Fibroblast of skin of scalp (primary cell): ENCODE measurements at regions not wholly inside any gene's neighbourhood (a gene's known extent, or its start where the extent isn't known, plus 50 kb on each side); places are given as distances from the start of the nearest gene placed in this dataset.
A peak's percentile ranks its signal among the peaks of the same experiment; 100 is the strongest.

ENCODE experiments used
- DNase-seq: peaks from one replicate; pipeline ENCODE4 v3.0.0-alpha.2; 2013

DNA sequence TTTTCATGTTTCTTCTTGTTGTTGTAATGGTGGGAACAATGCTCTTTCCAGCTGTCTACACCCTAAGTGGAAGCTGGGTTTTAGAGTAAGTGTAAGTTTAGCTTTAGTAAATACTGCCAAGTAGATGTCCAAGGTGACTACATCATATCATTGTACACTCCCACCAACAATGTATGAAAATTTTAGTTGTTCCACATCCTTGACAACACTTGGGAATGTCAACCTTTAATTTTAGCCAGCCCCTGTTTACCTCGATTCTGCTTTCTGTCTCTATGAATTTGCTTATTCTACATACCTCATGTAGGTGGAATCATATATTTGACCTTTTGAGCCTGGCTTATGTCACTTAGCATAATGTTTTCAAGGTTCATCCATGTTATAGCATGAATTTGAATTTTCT is 93.0 kb downstream of the MTPAP start:
- no peak for DNase-seq

- DNase-seq = peak; percentile 53
Observed at GRCh38 chr10:30254926-30255325, 94.2 kb downstream of the MTPAP start.

DNA sequence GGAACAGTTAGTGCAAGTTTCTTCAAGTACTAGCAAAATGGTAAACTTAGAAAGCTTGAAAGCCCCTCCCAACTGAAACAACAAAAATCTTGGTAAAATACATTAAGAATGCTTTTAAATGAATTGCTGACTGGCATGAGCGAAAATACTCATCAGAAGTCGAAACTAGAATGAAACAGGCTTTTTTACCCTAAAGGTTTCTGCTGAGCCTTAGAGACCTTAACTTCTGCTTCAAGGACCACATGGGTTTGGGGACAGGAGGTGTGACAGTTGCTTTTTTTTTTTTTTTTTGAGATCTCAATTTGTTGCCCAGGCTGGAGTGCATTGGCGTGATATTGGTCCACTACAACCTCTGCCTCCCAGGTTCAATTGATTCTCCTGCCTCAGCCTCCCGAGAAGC is 100.3 kb downstream of the MTPAP start:
- no peak for DNase-seq

GRCh38 chr10:30247704-30248103 is 101.4 kb downstream of the MTPAP start:
- DNase-seq = no peak

- no peak for DNase-seq
Observed at GRCh38 chr10:30241422-30242110, 107.5 kb downstream of the MTPAP start.

- no peak for DNase-seq
Observed at GRCh38 chr10:30238836-30239235, 110.2 kb downstream of the MTPAP start.

DNA sequence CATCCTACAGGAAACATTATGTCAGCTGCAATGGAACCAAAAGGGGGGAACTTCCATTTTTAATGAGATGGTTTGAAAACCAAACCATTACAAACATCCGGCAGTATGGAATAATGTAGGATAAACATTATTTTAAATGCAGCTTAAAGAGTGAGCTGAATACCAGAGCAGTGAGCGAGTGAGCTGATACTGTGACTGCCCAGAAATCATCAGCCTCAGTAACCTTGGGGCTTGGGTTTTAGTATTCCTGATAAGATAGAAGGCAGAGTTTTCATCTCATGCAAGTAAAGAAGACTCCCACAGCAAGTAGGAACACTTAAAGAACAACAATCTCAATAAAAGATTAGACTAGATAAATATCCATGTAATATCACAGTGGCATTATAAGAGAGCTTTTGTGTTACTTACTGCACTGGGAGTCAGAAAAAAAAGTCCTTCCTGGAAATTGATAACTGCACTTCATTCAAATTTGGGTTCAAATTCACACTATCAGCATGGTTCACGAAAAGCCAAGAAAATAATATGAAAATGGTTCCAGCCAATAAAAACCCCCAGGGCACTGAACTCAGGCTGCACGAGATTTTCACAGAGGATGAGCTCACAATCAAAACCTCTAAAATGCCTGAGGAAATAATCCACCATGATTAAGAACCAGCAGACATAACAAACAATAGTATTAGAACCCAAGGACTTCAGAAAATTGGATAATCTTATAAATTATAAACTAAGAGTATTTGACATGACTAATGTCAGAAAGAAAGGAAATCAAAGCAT is 115.7 kb downstream of the MTPAP start:
- DNase-seq = peak; percentile 34

GRCh38 chr10:30231709-30232108 is 117.4 kb downstream of the MTPAP start:
- DNase-seq = no peak

GRCh38 chr10:30231071-30231652 is 117.9 kb downstream of the MTPAP start:
- DNase-seq = no peak

- DNase-seq = no peak
Observed at GRCh38 chr10:30229536-30229935, 119.5 kb downstream of the MTPAP start.

- no peak for DNase-seq
Observed at GRCh38 chr10:30228417-30229036, 120.6 kb downstream of the MTPAP start.

- DNase-seq = no peak
Observed at GRCh38 chr10:30227481-30227880, 121.6 kb downstream of the MTPAP start.

- DNase-seq = peak; percentile 61
Observed at GRCh38 chr10:30219971-30220751, 128.9 kb downstream of the MTPAP start.

GRCh38 chr10:30216821-30217220 is 132.3 kb downstream of the MTPAP start:
- DNase-seq = no peak

DNA sequence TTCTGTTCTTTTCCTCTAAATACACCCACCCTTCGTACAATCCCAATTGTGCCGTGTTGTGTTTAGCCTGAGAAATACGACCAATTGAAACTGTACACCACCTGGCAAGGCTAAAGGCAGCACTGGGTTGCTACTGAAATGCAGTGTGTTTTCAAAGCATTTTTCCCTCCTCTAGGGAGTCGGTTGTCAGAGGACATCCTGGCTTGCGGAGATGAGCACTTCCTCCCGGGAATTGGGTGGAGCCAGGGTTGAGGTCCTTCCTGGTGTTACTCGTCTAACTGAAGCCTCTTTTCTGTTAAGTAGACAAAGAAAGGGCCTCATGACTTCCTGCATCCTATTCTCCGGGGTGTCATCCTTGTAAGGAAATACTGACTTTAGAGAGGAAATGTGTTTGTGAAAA is 133.5 kb downstream of the MTPAP start:
- peak; percentile 60 for DNase-seq

DNA sequence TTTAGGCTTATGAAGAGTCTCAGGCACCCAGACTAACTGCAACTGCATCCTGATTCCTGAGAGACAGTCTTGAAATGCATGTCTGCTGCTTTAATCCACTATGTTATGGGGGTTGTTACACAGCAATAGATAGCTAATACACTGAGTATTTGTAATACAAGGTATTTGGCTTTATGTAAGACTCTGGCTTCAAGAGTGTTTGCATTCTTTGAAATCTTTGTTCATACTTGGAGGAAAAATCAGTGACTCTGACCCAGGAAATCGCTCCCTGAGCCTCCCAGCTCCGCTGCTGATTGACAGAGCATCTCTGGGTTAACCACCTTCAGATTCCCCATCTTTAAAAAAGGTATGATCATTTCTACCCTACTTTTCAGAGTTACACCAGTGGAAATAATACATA is 133.9 kb downstream of the MTPAP start:
- DNase-seq = peak; percentile 47

GRCh38 chr10:30210296-30210695 is 138.8 kb downstream of the MTPAP start:
- DNase-seq = no peak

DNA sequence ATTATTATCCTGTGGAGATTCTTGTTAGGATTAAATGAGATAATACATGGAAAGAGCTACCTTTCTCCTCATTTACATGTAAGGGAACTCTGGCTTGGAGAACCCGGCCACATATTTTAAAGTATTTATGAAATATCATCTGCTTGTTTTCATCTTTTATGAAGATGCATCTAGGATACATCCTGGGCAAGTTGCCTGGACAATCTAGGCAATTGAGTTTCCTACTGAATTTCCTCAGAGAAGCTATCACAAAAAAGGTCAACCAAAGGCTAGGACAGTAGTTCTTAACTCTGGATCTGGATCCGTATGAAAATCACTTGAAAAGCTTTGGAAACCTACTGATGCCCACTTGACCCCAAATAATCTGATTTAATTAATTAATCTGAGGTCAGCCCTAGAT is 140.7 kb downstream of the MTPAP start:
- DNase-seq = no peak

GRCh38 chr10:30207485-30208052 is 141.5 kb downstream of the MTPAP start:
- DNase-seq = peak; percentile 43

- DNase-seq = no peak
Observed at GRCh38 chr10:30200017-30200415, 140.6 kb upstream of the JCAD start.

- no peak for DNase-seq
Observed at GRCh38 chr10:30199376-30200016, 140.1 kb upstream of the JCAD start.

GRCh38 chr10:30197186-30197585 is 137.8 kb upstream of the JCAD start:
- no peak for DNase-seq
